ENCODE measurements at regions not wholly inside any gene's neighbourhood (a gene's known extent, or its start where the extent isn't known, plus 50 kb on each side); places are given as distances from the start of the nearest gene placed in this dataset.
"Not testable (repeated sequence)": the region's sequence is repeated elsewhere in the genome, so short reads cannot be mapped to it uniquely, and the experiment has no call there.

- 70 to 79% methylated on average over 4 of the region's 4 CpGs for WGBS, 2 donors (ENCODE audit: low coverage in 1 of 2)
- no peaks in the 10 kb centered on the region for H3K36me3 ChIP-seq
- H3K9me3 ChIP-seq = no peaks in the 10 kb centered on the region
- H3K27ac ChIP-seq = no peak overlapping the region
- H3K4me1 ChIP-seq = peaks cover 0 to 12% (median 4%) of the 10 kb centered on the region in 4 donors
- in situ Hi-C loops (cut with MboI; ENCODE audit: low pct_ligation_motif_present in 1 of 4, low pct_unique_long_range_greater_than_20kb in 1 of 4, low sequenced_read_pairs in 3 of 4) (no loop called here), intact Hi-C loops (cut with DNase I; ENCODE audit: low total_unique reads) (loop anchor here (5.0 kb wide), 1 partner anchor 561 kb away; no protein-coding TSS in a partner anchor)
- TF ChIP-seq CTCF (IDR thresholded peaks at IDR 0.05) (no peak), POLR2AphosphoS5 (IDR thresholded peaks at IDR 0.05) (no peak), POLR2A (IDR thresholded peaks at IDR 0.05) (no peak), EP300 (IDR thresholded peaks at IDR 0.05; ENCODE audit: low read depth) (no peak)
- H3K4me3 ChIP-seq = no peak overlapping the region
- no peak for DNase-seq
- H3K27me3 ChIP-seq = no peaks in the 10 kb centered on the region
Observed at GRCh38 chr18:46236156-46236555, 132.0 kb downstream of the HAUS1 start.

GRCh38 chr18:46237891-46238290 is 133.7 kb downstream of the HAUS1 start:
- Histone ChIP-seq H3K4me3 (no peak overlapping the region), H3K27me3 (no peaks in the 10 kb centered on the region), H3K27ac (no peak overlapping the region), H3K4me1 (peaks cover 0 to 12% (median 4%) of the 10 kb centered on the region in 4 donors), H3K9me3 (no peaks in the 10 kb centered on the region), H3K36me3 (no peaks in the 10 kb centered on the region)
- no peak for TF ChIP-seq POLR2A (IDR thresholded peaks at IDR 0.05)
- WGBS, 2 donors (ENCODE audit: low coverage in 1 of 2) = 88 to 92% methylated on average over 1 of the region's 1 CpG
- no peak for DNase-seq
- intact Hi-C loops (cut with DNase I; ENCODE audit: low total_unique reads) = loop anchor here (5.0 kb wide), 1 partner anchor 559 kb away; no protein-coding TSS in a partner anchor
- in situ Hi-C loops (cut with MboI; ENCODE audit: low pct_ligation_motif_present in 1 of 4, low pct_unique_long_range_greater_than_20kb in 1 of 4, low sequenced_read_pairs in 3 of 4) = no loop called here

- H3K27me3 ChIP-seq = no peaks in the 10 kb centered on the region
- H3K36me3 ChIP-seq = no peaks in the 10 kb centered on the region
- in situ Hi-C loops (cut with MboI; ENCODE audit: low pct_ligation_motif_present in 1 of 4, low pct_unique_long_range_greater_than_20kb in 1 of 4, low sequenced_read_pairs in 3 of 4) (no loop called here), intact Hi-C loops (cut with DNase I; ENCODE audit: low total_unique reads) (loop anchor here (5.0 kb wide), 1 partner anchor 558 kb away; no protein-coding TSS in a partner anchor)
- no peak overlapping the region for H3K27ac ChIP-seq
- TF ChIP-seq POLR2AphosphoS5 (IDR thresholded peaks at IDR 0.05) = no peak
- no peak for TF ChIP-seq EP300 (IDR thresholded peaks at IDR 0.05; ENCODE audit: low read depth)
- no peak for TF ChIP-seq CTCF (IDR thresholded peaks at IDR 0.05)
- TF ChIP-seq POLR2A (IDR thresholded peaks at IDR 0.05) = no peak
- H3K9me3 ChIP-seq = no peaks in the 10 kb centered on the region
- DNase-seq = no peak
- H3K4me3 ChIP-seq = no peak overlapping the region
- H3K4me1 ChIP-seq = peaks cover 0 to 2% (median 0%) of the 10 kb centered on the region in 4 donors
Observed at GRCh38 chr18:46239549-46239948, 135.4 kb downstream of the HAUS1 start.

GRCh38 chr18:46239998-46240397 is 135.8 kb downstream of the HAUS1 start:
- DNase-seq = no peak
- Histone ChIP-seq H3K9me3 (no peaks in the 10 kb centered on the region), H3K27ac (no peak overlapping the region), H3K36me3 (no peaks in the 10 kb centered on the region), H3K4me3 (no peak overlapping the region), H3K4me1 (no peaks in the 10 kb centered on the region), H3K27me3 (no peaks in the 10 kb centered on the region)
- TF ChIP-seq POLR2A (IDR thresholded peaks at IDR 0.05) = no peak
- TF ChIP-seq POLR2AphosphoS5 (IDR thresholded peaks at IDR 0.05) = no peak
- no peak for TF ChIP-seq EP300 (IDR thresholded peaks at IDR 0.05; ENCODE audit: low read depth)
- TF ChIP-seq CTCF (IDR thresholded peaks at IDR 0.05) = no peak
- in situ Hi-C loops (cut with MboI; ENCODE audit: low pct_ligation_motif_present in 1 of 4, low pct_unique_long_range_greater_than_20kb in 1 of 4, low sequenced_read_pairs in 3 of 4) = no loop called here
- intact Hi-C loops (cut with DNase I; ENCODE audit: low total_unique reads) = loop anchor here (5.0 kb wide), 1 partner anchor 557 kb away; no protein-coding TSS in a partner anchor
- WGBS, 2 donors (ENCODE audit: low coverage in 1 of 2) = 80 to 93% methylated on average over 1 to 4 of the region's 4 CpGs

- in situ Hi-C loops (cut with MboI; ENCODE audit: low pct_ligation_motif_present in 1 of 4, low pct_unique_long_range_greater_than_20kb in 1 of 4, low sequenced_read_pairs in 3 of 4); H3K9me3 ChIP-seq; H3K4me3 ChIP-seq; H3K27ac ChIP-seq; H3K4me1 ChIP-seq; H3K27me3 ChIP-seq; DNase-seq; H3K36me3 ChIP-seq; intact Hi-C loops (cut with DNase I; ENCODE audit: low total_unique reads): not testable (repeated sequence)
- 90 to 91% methylated on average over 4 to 7 of the region's 7 CpGs for WGBS, 2 donors (ENCODE audit: low coverage in 1 of 2)
Observed at GRCh38 chr18:46241393-46241792, 137.2 kb downstream of the HAUS1 start.
